HG03175 (cell line): ENCODE measurements at regions not wholly inside any gene's neighbourhood (a gene's known extent, or its start where the extent isn't known, plus 50 kb on each side); places are given as distances from the start of the nearest gene placed in this dataset.
"Not testable (repeated sequence)": the region's sequence is repeated elsewhere in the genome, so short reads cannot be mapped to it uniquely, and the experiment has no call there.

ENCODE experiments used
- ATAC-seq: cut with Tn5 transposase; IDR thresholded peaks from one replicate; pipeline ENCODE4 v1.9.1; 2021; ENCODE audit warnings: mild to moderate bottlenecking, moderate library complexity; ENCODE audit not compliant: unreplicated experiment

GRCh38 chr6:21333715-21334114, 259.8 kb upstream of the SOX4 start:
- ATAC-seq = no peak

DNA sequence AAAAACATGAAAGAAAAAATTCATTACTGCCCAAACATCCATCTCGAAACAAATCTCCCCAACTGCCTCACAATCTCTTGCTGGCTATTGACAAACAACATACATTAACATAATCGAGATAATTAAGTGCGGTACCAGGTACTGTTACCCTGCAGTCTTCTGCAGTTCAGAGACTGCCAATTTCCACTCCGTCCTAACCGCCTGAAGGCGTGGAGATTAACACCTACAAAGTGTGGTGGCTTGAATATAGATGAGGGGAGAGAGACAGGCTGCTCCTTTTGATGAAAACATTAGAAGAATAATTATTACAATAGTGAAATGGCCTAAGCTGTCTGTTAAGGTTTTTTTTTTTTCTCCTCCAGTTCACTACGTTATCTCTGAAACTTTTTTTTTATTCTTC, 258.9 kb upstream of the SOX4 start:
- ATAC-seq = no peak

- no peak for ATAC-seq
Observed at GRCh38 chr6:21335591-21335990, 258.0 kb upstream of the SOX4 start.

- ATAC-seq = no peak
Observed at GRCh38 chr6:21337263-21337662, 256.3 kb upstream of the SOX4 start.

- ATAC-seq = no peak
Observed at GRCh38 chr6:21340573-21340972, 253.0 kb upstream of the SOX4 start.

DNA sequence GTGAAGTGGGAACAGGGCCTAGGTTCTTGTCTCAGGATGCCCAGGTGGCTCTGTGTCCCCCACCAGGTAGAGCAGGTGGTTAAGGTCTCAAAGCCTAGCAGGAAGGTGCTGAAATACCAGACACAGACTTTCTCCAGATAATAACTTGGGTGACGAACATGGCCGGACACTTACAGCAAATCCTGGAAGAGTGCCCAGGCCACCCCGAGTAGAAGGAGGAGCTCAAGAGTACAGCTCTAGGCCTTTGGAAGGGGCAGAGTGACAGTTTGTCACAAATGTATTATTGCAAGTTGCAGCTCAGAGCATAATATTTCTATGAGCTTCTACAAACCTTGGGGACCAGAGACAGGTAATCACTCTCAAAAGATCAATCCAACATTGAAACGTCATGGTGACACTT, 251.6 kb upstream of the SOX4 start:
- ATAC-seq = no peak

GRCh38 chr6:21342501-21342900, 251.1 kb upstream of the SOX4 start:
- ATAC-seq = no peak

- not testable (repeated sequence) for ATAC-seq
Observed at GRCh38 chr6:21345704-21346103, 247.8 kb upstream of the SOX4 start.

- ATAC-seq = no peak
Observed at GRCh38 chr6:21348146-21348503, 245.4 kb upstream of the SOX4 start.

DNA sequence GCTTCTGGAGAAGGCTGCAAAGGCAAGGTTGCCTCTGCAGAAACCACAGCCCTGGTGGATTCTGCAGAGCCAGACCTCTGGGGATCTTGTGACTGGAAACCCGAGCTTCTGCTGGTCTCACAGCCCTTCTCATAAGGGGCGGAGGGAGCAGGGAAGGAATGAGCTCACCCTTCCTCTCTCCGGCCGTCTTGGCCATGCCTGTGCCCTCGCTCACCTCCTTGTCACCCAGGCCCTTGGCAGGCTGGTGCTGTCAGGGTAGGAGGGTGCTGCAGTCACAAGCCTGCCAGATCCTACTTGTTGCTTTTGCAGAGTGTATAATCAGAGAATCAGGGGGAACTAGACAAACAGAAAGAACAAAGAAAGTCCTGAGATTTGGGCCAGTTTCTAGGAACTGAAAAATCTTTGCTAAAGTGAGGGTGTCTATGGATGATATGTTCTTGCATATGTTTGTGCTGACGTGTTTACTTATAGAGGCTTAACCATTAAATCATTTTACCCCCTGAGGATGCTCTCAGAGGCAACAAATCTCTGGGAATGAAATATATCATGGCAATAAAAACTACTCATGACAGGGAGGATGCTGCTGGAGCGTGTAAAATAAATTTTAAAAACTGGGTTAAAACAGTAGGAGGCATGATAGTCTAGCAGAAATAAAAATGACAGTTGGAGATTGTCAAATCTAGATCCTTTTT, 244.9 kb upstream of the SOX4 start:
- no peak for ATAC-seq

DNA sequence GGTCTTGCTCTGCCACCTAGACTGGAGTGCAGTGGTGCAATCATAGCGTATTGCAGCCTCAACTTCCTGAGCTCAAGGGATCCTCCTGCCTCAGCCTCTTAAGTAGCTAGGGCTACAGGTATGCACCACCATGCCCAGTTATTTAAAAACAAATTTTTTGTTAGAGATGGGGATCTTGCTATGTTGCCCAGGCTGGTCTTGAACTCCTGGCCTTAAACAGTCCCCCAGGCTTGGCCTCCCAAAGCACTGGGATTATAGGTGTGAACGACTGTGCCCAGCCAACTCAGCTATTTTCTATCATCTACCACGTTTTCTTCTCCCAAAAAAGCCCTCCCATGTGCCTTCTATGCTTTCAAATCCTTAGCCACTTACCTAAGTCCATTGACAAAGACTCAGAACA, 243.7 kb upstream of the SOX4 start:
- no peak for ATAC-seq

- ATAC-seq = no peak
Observed at GRCh38 chr6:21350926-21351325, 242.6 kb upstream of the SOX4 start.

DNA sequence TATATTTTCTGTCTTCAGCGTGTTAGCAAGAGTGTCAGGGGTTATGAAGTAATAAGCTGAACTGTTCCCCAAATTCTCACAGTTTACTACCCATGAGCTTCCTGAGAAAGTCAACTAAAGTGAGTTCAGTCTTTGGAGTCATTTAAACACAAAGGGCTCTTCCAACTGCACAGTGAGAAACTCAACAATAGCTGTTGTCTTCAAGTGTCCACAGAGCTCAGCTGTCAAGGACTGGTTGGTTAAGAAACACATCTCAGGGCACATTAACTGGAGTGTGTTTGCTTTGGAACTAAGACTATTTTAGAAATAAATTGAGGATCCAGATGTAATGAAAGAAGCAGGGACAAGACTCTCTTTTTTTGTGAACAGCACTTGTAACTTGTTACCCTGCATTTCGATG, 241.4 kb upstream of the SOX4 start:
- no peak for ATAC-seq

GRCh38 chr6:21354805-21355238, 238.7 kb upstream of the SOX4 start:
- no peak for ATAC-seq

DNA sequence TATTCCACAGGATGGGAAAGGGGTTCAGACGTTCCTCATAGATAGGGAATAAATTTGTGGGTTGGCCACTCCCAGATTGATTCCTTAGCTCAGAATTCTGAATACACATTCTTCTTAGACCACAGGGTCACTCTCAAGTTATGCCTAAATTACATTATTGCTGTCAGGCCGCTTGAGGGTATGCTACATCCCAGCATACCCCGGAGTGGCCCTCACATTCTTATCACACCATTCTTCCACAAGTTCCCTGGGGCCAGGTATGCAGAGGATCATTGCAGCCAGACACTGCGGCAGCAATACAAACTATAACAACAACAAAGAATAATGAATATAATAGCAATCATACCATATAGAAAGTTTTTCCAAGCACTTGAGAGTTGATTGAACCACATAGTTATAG, 237.9 kb upstream of the SOX4 start:
- no peak for ATAC-seq

DNA sequence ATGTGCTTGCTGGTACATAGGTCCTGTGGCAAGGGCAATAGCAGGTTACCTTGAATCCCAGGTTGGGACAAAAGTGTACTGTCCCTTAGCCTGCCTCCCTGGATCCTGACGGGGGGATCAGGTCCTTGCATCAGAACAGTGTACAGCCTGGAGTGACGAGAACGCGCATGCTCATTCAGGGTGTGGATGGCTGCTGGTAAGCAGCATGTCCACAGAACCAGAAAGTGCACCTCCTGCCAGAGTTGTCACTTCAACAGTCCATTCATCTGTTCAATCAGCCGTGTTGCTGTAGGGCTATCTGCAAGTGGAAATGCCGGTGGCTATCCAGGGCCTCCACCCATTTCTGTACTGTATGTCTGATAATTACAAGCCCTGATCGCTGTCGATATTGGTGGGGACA, 236.3 kb upstream of the SOX4 start:
- no peak for ATAC-seq

- ATAC-seq = no peak
Observed at GRCh38 chr6:21359926-21360325, 233.6 kb upstream of the SOX4 start.

GRCh38 chr6:21360336-21360735, 233.2 kb upstream of the SOX4 start:
- no peak for ATAC-seq

- no peak for ATAC-seq
Observed at GRCh38 chr6:21367148-21367547, 226.4 kb upstream of the SOX4 start.

DNA sequence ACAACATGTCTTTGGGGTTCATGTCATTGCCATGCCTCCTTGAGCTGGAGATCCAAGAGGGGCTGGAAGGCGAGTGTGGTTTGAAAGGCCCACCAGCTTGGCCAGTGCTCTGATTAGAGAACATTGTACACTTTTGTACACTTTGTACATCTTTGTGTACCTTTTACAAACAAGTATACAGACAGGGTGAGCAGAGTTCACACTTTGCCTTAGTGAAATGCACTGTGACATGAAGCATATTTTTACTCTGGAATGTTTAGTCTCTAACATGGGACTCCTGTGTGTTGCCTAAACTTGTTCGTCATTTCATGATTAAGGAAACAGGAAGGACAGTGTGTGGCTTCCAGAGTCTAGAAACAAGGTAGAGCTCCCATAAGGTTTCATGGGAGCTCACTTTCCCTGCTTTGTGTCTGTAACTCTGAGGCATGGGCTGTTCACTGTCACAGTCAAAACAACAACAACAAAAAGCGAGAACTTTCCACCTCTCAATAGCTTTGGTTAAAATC, 225.8 kb upstream of the SOX4 start:
- no peak for ATAC-seq

DNA sequence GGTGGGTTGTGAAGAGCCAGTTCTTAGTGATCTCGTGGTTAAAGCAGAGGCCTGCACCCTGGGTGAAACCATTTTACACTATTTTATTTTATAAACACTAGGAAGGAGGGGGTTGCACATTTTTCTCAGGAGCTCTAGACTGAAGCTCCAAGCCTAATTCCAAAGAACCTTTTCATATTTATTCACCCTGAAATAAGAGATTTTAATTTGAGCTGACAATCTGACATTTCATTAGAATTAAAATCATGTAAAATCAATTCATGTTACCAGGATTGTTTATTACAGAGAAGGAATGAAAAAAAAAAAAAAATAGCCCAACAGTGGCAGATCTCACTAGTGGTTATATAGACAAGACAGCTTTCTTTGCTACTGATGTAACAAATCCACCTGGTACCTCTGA, 222.5 kb upstream of the SOX4 start:
- no peak for ATAC-seq

DNA sequence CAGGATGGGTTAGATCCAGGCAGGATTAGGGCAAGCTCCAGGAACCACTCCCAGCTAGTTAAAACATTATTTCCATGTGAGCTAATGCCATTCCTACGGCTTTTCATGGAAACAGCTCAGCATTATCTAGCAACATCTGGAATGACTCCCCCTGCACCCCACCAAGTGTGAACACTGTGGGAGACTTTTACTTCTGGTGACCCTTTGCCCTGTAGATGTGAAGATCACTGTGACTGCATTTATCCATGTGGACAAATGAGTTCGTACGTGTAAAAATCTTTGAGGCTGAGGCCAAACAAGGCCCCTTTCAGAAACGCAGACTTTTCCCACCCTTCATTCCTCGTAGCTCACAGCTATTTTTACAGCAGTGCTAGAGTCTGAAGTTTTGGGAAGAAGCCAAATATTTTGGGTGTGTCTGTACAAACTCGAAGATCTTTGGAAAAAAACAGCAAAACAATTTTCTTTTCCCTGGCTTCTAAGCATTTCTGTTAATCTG, 221.8 kb upstream of the SOX4 start:
- no peak for ATAC-seq
